Amniotic epithelial cell (primary cell): ENCODE measurements at regions not wholly inside any gene's neighbourhood (a gene's known extent, or its start where the extent isn't known, plus 50 kb on each side); places are given as distances from the start of the nearest gene placed in this dataset.

Experiments
- DNase-seq: peaks from one replicate; pipeline ENCODE4 v3.0.0-alpha.2; 2010; ENCODE audit warnings: low read depth

- DNase-seq: no peak
Observed at GRCh38 chr18:34594266-34594665, 115.8 kb upstream of the DTNA start.

GRCh38 chr18:34595690-34596089 is 114.4 kb upstream of the DTNA start:
- peak; percentile 54 for DNase-seq

- peak; percentile 58 for DNase-seq
Observed at GRCh38 chr18:34598120-34598635, 111.9 kb upstream of the DTNA start.

- DNase-seq: peak; percentile 43
Observed at GRCh38 chr18:34600158-34600557, 109.9 kb upstream of the DTNA start.

GRCh38 chr18:34600874-34601656 is 109.0 kb upstream of the DTNA start:
- DNase-seq: no peak

- no peak for DNase-seq
Observed at GRCh38 chr18:34604591-34604990, 105.5 kb upstream of the DTNA start.

- DNase-seq: no peak
Observed at GRCh38 chr18:34606851-34607250, 103.2 kb upstream of the DTNA start.

- DNase-seq: no peak
Observed at GRCh38 chr18:34608064-34608463, 102.0 kb upstream of the DTNA start.

GRCh38 chr18:34609986-34610648 is 100.0 kb upstream of the DTNA start:
- no peak for DNase-seq

GRCh38 chr18:34611904-34612303 is 98.2 kb upstream of the DTNA start:
- no peak for DNase-seq

- DNase-seq: no peak
Observed at GRCh38 chr18:34620258-34620861, 89.7 kb upstream of the DTNA start.

- DNase-seq: no peak
Observed at GRCh38 chr18:34623557-34623956, 86.5 kb upstream of the DTNA start.

- DNase-seq: peak; percentile 51
Observed at GRCh38 chr18:34624551-34624950, 85.5 kb upstream of the DTNA start.

GRCh38 chr18:34626404-34627136 is 83.5 kb upstream of the DTNA start:
- no peak for DNase-seq

GRCh38 chr18:34627137-34627920 is 82.8 kb upstream of the DTNA start:
- no peak for DNase-seq

- DNase-seq: no peak
Observed at GRCh38 chr18:34631093-34631966, 78.8 kb upstream of the DTNA start.

GRCh38 chr18:34632321-34632720 is 77.8 kb upstream of the DTNA start:
- DNase-seq: no peak

- DNase-seq: no peak
Observed at GRCh38 chr18:34633368-34633767, 76.7 kb upstream of the DTNA start.

- DNase-seq: no peak
Observed at GRCh38 chr18:34637094-34637801, 72.8 kb upstream of the DTNA start.

GRCh38 chr18:34639687-34640086 is 70.4 kb upstream of the DTNA start:
- DNase-seq: peak; percentile 80
